NCI-H128 (cell line): ENCODE measurements at regions not wholly inside any gene's neighbourhood (a gene's known extent, or its start where the extent isn't known, plus 50 kb on each side); places are given as distances from the start of the nearest gene placed in this dataset.
"Not testable (repeated sequence)": the region's sequence is repeated elsewhere in the genome, so short reads cannot be mapped to it uniquely, and the experiment has no call there.

ENCODE experiments used
- DNase-seq: peaks from one replicate; lab custom pipeline; 2025; ENCODE audit not compliant: unreplicated experiment; lab: John Stamatoyannopoulos, UW

DNA sequence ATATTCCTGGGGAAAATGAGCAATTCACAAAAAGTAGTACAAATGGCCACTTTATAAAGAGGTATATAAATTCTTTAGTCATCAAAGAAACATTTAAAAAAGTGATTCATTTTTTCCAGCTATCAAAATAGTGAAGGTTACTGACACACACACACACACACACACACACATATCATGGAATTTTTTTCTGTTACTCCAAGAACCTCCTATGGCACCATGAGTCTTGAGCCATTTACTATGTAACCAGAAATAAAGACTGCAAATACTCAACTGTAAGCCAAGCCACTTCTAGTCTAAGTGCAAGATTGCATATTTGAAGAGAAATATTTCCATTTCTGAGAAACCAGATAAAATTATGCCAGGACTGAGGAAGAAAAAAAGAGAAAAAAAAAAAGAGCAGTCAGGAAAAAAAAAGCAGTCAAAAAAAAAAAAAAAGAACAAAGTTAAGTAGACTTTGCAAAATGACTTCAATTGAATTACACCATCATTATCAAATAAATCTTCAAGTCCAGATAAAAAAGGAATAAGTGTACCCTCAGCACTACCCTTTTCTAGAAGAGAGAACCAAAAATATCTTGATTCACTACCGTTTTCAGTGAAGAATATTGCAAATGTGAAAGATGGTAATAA lies 275.7 kb downstream of the DAD1 start:
- no peak for DNase-seq

DNA sequence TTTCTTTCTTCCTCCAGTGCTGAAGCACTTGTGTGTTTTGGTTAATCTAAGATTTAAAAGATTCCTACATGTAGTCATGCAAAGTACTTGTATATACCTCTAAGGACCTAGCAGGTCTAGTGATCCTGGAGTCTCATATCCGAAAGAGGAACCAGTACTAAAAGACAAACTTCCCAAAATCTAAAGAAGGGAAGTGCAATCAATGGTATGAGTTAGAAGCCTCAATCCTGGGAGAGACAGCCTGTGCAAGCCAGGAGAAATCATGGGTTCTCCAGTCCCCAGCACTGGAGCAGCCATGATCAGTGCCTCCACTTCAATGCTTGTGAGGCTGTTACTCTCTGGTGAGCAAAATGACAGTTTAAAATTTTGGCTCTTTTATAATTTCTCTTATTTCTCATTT lies 277.4 kb downstream of the DAD1 start:
- no peak for DNase-seq

DNA sequence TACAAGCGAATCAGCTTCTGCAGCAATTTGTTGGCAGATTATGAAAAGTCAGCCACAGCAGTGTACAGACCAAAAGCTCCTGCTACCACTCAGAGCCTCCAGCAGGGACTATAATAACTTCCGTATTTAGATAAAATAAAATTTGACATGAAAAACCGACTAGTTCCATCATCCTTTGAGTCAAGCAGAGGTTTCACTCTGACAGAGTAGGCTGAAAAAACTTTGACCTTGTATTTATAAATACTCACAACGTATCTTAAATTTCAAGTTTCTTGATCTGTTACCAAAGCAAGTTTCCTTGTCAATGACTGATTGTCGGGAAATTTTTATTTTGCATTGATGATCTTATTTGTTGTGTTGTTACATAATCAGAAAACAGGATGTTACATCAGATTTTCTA lies 283.4 kb downstream of the DAD1 start:
- DNase-seq, result no peak

DNA sequence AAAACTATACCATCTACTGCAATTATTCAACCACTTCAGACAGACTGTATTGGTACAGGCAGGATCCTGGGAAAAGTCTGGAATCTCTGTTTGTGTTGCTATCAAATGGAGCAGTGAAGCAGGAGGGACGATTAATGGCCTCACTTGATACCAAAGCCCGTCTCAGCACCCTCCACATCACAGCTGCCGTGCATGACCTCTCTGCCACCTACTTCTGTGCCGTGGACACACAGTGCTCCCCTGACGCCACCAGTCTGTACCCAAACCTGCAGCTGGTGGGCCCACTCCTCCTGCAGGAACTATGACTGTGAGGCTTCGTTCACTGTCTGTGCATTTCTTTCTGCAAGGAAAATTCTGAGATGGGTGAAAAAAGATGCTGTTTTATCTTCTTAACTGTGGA lies 284.7 kb downstream of the DAD1 start:
- no peak for DNase-seq

DNA sequence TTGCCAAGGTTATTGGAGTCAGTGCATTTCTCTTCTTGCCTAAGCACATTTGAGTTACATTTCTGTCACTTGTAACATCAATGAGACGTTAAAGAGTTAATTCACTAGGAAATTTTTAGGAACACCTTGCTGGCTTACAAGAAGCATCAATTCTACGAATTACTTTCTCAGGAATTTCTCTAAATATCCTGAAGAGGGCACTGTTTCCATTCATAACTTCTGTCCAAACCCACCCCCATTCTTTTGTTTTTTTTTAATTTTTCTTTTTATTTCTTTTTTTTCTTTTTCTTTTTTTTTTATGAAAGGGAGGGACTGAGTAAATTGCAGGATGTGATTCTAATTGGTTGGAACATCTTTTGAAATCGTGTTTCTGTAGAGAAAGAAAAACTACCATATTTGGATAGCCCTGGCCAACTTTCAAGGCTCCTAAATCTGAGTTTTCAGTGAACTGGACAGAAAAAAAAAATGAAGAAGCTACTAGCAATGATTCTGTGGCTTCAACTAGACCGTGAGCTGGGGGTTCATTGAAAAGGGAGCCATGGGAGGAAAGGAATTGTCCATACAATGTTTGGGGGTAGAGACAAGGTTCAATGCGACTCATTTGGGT lies 285.3 kb downstream of the DAD1 start:
- DNase-seq, result no peak

DNA sequence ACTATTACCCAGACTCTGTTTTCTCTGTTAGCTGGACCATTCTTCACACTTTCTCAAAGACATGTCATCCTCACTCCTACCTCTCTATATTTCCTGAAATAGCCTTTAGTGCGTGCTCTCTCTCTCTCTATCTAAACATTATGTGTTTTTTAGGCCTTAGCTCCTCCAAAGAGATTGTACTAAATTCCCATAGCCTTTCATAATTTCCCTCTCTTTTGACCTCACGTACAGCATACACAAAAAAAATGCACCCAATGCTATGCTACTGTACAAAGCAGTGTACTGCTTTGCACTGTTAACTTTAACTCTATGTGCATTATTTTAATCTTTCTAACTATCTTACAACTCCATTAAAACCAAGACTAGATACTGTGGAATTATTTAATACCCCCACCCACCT lies 288.4 kb downstream of the DAD1 start:
- DNase-seq, result no peak

DNA sequence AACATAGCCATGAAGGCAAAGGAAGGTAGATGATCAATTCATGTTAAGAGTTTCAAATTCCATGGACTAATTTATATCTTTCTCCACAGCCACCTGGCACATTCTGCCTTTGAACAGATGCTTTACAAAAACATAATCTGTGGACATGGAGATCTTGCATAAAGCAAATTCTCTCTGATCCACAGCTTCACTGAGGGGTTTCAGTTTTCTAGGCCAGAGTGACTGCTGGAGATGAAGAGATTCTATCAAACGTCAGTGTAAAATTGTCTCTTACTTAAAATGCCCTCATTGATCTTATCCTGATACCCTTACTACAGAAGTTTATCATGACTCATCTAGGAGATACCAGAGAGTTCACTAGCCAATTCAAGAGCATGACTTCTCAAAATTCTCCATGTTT lies 291.6 kb downstream of the DAD1 start:
- no peak for DNase-seq

DNA sequence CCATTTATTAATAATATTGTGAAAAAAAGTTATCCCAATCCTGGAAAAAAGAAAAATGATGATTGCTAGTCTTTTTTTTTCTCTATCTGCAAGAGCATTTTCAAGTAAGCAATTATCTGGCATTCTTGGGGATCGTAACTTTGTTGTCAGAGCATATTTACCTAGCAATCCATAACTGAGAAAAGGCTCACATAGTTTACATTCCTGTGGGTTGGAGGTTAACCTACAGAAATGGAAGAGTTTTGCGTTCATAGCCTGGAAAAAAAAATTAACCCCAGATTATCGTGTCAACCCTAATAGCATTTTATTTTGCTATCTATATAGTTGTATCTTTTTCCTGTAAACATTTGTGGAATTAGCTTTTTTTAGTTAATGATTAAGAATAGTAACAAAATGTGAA lies 292.3 kb downstream of the DAD1 start:
- DNase-seq, result no peak

DNA sequence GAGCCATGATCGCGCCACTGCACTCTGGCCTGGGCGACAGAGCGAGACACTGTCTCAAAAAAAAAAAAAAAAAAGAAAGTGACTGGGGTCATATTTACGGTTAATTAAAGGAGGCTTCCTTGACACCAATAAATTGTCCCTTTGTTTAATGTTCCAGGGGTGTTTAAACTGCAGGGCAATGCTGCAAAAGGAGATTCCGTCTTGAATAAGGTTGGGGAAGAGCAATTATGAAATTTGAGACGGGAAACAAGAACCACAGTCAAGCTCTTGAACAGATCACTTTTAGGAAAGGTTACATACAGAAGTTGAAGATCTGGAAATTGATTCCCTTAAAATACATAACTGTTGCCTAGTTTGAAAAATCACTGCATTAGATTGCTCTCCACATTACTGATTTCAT lies 292.9 kb downstream of the DAD1 start:
- no peak for DNase-seq

DNA sequence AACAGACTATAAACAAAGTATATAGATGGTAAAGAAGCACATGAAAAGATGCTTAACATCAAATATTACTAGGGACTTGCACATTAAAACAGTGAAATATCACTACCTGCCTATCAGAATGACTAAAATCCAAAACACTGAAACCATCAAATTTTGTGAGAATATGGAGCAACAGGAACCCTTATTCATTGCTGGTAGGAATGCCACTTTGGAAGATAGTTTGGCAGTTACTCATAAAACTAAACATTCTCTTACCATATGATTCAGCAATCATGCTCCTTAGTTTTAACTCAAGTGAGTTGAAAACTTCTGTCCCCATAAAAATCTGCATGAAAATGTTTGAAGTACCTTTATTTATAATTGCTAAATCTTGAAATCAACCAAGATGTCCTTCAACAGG lies 297.6 kb downstream of the DAD1 start:
- DNase-seq, result no peak

DNA sequence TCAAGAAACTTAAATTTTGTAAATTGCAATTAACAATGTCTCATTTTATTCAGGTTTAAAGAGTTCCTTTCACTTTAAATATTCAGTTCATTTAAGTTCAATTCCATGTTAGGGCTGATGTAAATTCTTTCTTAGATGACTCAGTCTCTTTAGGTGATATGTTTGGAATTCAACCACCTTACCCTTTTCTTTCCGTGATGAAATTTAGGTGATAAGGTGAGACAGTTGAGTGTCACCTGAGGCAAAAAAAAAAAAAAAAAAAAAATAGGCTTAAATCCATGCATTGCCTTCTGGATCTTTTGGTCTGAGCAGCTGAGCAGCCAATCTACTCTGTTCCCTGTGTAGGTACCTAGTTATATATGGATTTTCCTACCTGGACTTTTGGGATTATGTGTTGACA lies 299.5 kb downstream of the DAD1 start:
- DNase-seq, result no peak

DNA sequence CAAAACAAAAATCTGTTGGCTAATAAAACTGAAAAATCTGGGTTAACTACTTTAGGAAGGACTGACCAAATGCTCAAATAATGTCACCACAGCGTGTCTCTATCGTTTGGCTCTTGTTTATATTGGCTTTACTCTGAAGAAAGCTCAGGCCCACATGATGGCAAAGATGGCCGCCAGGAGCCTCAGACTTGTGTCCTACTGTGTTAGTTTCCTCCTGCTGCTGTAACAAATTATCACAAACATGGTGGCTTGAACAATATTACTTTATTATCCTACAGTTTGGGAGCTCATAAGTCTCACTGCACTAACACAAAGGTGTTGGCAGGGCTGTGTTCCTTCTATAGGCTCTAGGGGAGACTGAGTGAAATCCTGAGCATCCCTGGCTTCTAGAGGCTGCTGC lies 303.0 kb downstream of the DAD1 start:
- DNase-seq, result no peak

DNA sequence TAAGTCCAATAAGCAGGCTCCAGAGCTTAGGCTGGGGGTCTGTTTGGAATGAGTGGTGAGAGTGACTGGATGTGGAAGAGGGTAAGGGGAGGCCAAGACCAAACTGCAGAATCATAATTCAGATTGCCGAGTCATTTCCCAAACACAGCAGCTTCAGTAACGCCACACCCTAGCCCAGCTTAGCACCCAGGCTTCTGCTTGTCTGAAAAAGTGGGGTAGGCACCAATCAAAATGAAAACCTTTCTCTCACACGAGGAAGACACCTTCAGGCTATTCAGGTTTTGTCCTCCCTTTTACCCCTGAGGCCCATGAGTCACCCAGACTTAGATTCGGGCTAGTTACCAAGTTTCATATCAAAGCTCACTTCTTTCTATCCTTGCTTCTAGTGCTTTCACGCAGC lies 306.1 kb downstream of the DAD1 start:
- DNase-seq, result no peak

DNA sequence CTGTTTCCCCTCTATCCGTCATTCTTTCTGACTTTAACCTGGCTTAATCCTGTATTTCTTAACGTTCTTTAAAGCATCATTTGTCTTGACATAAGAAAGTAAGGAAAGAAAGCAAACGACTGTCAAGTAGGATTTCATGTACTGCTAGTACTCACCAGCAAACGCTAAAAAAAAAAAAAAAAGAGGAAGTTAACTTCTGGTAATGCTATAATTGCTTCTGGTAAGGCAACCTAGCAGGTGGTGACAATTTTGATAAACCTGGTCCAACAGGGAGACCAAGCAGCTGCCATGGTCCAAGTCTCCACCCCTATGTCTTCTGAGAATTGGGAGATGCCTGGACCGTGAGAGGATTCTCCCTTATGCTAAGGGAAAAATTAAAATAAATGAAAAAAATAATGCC lies 306.6 kb downstream of the DAD1 start:
- DNase-seq, result no peak

DNA sequence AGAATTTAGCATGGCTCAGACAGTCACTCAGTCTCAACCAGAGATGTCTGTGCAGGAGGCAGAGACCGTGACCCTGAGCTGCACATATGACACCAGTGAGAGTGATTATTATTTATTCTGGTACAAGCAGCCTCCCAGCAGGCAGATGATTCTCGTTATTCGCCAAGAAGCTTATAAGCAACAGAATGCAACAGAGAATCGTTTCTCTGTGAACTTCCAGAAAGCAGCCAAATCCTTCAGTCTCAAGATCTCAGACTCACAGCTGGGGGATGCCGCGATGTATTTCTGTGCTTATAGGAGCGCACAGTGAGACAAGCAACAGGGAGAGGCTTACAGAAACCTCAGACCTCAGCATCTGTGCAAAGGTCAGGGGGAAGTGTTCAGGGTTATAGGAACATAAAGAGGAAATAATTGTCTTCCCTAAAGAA lies 307.6 kb downstream of the DAD1 start:
- not testable (repeated sequence) for DNase-seq

DNA sequence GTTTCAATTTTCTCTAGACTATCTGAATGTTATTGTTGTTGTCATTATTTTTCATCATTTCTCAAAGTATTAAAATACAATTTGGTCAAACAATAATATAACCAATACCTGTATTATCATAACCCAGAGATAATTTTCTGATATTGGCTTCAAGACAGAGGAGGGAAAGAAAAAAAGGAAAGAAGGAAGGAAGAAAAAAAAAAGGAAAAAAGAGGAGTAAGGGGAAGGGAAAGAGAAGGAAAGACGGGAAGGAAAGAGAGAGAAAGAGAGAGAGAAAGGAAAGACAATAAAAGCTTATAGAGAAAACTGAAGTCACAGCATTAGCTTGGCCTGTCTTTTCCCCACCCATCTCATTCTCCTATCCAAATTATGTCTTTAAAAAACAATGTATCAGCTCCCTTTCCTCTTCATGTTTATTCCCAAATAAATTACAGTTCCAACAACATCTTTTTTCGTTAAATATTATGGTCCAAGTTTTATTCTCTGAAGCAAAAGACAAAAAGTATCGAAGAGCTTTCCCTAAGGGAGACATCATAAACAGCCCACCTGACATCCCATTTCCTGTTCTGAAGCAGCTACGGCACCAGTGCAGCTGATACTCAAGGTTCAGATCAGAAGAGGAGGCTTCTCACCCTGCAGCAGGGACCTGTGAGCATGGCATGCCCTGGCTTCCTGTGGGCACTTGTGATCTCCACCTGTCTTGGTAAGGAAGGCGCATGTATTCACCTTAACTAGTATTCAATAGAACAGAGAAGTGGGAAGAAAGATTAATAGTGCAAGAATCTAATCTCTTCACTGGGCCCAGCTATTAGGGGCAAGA lies 308.3 kb downstream of the DAD1 start:
- no peak for DNase-seq

DNA sequence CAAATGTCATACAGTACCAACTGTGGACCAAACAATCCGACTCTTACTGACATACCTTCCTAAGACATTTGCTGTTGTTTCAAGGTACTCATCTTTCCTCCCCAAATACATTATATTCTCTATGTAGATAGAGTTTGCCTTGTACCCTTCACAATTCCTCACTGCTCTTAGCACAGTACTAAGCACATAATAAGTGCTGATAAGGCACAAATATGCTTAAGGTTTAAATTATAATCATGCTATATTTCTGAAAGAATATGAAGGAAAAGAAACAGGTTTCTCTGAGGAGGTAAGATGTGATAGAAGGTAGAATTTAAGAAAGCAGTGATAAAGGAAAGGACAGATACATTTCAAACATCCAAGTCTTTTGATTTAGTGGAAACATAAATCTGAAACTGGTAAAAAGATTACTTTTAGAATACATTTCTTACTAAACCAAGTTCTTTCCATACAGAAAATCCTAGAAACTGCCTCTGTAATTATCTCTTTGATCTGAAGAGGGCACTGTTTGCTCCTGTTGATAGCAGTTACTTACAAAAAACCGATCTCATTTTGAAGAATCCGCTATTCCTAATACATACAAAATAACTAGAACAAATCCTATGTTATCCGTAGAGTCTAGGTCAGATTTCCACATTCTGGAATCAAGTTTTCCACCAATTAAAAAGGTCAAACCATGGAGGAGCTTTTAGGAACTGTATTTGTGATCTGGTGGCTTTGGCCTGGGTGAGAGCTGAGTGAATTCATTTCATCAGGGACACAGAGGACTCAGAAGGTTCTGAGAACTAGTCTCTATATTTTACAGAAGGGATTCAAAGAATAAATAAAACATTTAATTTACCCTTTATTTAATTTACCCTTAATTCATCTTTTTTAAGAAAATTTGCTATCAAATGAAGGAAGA lies 311.9 kb downstream of the DAD1 start:
- no peak for DNase-seq

DNA sequence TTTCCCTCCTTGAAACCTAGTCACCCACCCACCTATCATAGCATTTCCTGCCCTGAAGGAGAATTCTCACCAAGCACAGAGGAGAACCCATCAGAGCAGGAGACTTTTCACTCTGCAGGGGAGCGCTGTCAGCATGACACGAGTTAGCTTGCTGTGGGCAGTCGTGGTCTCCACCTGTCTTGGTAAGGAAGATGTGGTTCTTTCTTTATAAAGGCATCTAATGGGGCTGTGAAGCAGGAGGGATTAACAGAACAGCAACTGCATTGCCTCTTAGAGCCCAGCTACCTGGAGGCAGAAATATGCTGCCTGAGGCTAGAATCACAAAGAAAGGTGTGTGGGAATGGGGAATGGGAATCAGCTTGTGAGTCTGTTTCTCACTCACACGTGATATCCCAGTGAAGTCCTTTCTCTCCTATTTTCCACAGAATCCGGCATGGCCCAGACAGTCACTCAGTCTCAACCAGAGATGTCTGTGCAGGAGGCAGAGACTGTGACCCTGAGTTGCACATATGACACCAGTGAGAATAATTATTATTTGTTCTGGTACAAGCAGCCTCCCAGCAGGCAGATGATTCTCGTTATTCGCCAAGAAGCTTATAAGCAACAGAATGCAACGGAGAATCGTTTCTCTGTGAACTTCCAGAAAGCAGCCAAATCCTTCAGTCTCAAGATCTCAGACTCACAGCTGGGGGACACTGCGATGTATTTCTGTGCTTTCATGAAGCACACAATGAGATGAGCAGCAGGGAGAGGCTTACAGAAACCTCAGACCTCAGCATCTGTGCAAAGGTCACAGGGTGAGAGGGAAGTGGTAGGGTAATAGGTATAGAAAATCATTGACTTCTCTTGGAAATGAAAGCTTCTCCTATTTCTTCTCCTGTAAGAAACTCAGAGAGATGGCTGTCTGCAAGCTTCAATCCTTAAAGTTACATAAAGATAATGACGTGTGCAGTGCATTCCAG lies 316.9 kb downstream of the DAD1 start:
- DNase-seq, result no peak

DNA sequence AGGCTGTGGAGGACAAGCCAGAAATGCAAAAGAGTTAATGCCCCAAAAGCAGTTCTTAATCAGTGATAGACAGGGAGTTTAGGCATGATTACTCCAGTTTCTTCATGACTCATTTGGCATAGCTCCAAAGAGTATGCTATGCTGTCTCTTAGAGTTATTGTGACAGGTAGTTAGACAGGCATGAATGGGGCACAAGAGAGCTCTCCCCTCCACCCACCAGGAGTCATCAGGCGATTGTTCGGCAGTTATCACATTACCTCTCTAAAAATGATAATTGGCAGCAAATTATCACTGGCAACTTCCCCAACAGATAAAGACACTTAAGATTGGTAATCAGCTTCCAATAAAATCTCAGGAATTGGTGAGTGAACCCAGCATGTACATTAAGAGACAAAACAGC lies 320.1 kb downstream of the DAD1 start:
- DNase-seq, result no peak

DNA sequence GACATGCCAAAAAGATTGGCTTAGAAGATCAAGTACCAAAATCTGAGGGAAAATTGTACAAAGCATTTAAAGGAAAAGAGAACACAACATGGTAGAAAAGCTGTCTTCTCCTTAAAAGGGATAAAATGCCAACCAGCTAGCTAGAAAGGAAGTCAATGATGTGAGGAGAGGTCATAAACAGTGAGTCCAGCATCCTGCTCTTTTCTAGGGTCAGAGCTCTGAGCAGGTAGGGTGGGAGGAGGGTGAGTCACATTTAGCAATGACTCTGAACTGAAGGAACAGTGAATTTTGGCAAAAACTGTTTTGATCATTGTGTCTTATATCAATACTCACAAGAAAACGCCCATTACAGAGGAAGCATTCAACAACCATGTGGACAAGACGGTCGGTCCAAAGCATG lies 322.3 kb downstream of the DAD1 start:
- no peak for DNase-seq

DNA sequence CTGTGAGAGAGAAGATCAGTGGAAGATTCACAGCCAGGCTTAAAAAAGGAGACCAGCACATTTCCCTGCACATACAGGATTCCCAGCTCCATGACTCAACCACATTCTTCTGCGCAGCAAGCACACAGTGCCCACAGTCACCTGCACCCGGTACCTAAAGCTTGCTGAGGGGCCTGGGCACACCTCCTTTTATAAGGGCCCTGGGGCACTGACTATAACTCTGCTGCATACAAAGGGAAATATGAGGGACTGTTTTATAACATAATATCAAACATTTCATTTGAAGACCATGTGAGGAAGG lies 322.9 kb downstream of the DAD1 start:
- DNase-seq, result no peak
